Nephron progenitor cell (in vitro differentiated cells): ENCODE measurements at regions not wholly inside any gene's neighbourhood (a gene's known extent, or its start where the extent isn't known, plus 50 kb on each side); places are given as distances from the start of the nearest gene placed in this dataset.

Experiments
- DNase-seq: peaks from one replicate; pipeline ENCODE4 v3.0.0; 2021
- H3K27ac Mint-ChIP-seq: 2 replicates; pipeline ENCODE4 v1.8.0; 2021; ENCODE audit warnings: mild to moderate bottlenecking, moderate library complexity, mixed read lengths
- H3K27me3 Mint-ChIP-seq: 2 replicates; pipeline ENCODE4 v1.8.0; 2021; ENCODE audit warnings: mild to moderate bottlenecking, low read depth, mixed read lengths; ENCODE audit not compliant: poor library complexity
- H3K36me3 Mint-ChIP-seq: 2 replicates; pipeline ENCODE4 v1.8.0; 2021; ENCODE audit warnings: low read depth, mixed read lengths
- H3K4me1 Mint-ChIP-seq: 2 replicates; pipeline ENCODE4 v1.8.0; 2021; ENCODE audit warnings: mixed read lengths
- H3K4me3 Mint-ChIP-seq: 2 replicates; pipeline ENCODE4 v1.8.0; 2021; ENCODE audit warnings: mild to moderate bottlenecking, moderate library complexity, mixed read lengths
- H3K9me3 Mint-ChIP-seq: 2 replicates; pipeline ENCODE4 v1.8.0; 2021; ENCODE audit warnings: mild to moderate bottlenecking, moderate library complexity, mixed read lengths
- TF ChIP-seq, protein P1 (sequence below): fragments of 200-600 bp; sonication (generic); IDR thresholded peaks from 2 replicates; pipeline ENCODE4 v1.5.0; 2021; ENCODE audit warnings: antibody characterized with exemption

DNA sequence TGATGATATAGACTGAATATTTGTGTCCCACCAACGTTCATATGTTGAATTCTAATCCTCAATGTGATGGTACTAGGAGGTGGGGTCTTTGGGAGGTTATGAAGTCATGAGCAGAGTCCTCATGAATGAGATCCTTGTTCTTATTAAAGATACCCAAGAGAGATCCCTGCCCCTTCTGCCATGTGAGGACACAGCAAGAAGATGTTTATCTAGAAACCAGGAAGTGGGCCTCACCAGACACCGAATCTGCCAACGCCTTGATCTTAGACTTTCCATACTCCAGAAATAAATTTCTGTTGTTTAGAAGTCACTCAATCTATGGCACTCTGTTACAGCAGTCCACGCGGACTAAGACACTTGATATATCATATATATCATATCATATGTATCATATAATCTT is 67.7 kb upstream of the GCM1 start:
- H3K27me3 Mint-ChIP-seq: peaks cover 3% of the 10 kb centered on the region
- peaks cover 5% of the 10 kb centered on the region for H3K4me1 Mint-ChIP-seq
- no peak overlapping the region for H3K4me3 Mint-ChIP-seq
- H3K27ac Mint-ChIP-seq: no peak overlapping the region
- TF ChIP-seq, protein P1, sequence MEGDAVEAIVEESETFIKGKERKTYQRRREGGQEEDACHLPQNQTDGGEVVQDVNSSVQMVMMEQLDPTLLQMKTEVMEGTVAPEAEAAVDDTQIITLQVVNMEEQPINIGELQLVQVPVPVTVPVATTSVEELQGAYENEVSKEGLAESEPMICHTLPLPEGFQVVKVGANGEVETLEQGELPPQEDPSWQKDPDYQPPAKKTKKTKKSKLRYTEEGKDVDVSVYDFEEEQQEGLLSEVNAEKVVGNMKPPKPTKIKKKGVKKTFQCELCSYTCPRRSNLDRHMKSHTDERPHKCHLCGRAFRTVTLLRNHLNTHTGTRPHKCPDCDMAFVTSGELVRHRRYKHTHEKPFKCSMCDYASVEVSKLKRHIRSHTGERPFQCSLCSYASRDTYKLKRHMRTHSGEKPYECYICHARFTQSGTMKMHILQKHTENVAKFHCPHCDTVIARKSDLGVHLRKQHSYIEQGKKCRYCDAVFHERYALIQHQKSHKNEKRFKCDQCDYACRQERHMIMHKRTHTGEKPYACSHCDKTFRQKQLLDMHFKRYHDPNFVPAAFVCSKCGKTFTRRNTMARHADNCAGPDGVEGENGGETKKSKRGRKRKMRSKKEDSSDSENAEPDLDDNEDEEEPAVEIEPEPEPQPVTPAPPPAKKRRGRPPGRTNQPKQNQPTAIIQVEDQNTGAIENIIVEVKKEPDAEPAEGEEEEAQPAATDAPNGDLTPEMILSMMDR: no peak
- no peak for DNase-seq
- no peaks in the 10 kb centered on the region for H3K36me3 Mint-ChIP-seq
- H3K9me3 Mint-ChIP-seq: no peaks in the 10 kb centered on the region

DNA sequence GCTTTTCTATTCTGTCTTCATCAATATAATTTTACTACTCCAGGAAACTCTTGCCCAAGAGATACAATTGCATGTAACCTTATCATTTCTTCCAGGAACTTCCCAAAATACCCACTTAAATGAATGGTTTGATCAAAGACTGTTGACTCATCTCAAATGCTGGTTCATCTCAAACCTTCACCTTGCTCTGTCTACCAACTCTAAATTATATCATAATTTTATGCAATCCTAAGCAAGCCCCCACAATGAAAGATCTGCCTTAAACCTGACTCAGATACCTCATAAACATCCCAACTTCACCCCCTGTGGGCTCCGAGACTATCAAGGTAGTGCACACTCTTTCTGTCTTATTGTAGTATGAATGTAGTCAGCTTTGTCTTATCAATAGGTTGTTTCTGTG is 65.5 kb upstream of the GCM1 start:
- no peaks in the 10 kb centered on the region for H3K36me3 Mint-ChIP-seq
- no peak overlapping the region for H3K4me3 Mint-ChIP-seq
- peaks cover 6% of the 10 kb centered on the region for H3K27me3 Mint-ChIP-seq
- no peak overlapping the region for H3K27ac Mint-ChIP-seq
- H3K4me1 Mint-ChIP-seq: peaks cover 5% of the 10 kb centered on the region
- TF ChIP-seq, protein P1: no peak
- DNase-seq: no peak
- H3K9me3 Mint-ChIP-seq: no peaks in the 10 kb centered on the region

DNA sequence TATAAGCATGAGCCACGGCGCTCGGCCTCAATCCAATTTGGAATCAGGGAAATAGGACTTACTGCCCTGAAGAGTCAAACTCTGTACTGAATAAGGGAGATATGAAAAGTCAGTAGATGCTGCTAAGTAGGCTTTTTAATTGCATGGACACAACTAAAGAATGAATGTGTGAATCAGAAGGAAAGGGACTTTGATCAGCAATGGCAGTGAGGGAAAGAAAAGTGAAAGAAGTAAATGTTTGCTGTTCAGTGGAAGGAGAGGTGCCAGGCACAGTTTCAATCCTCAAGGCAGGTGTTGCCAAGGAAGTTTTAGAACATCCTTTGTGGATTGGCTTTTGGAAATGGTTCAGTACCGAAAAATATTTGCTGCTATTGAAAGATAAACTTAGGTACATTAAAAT is 62.2 kb upstream of the GCM1 start:
- Mint-ChIP-seq H3K27me3 (peaks cover 12% of the 10 kb centered on the region), H3K9me3 (no peaks in the 10 kb centered on the region), H3K4me1 (no peaks in the 10 kb centered on the region), H3K36me3 (no peaks in the 10 kb centered on the region), H3K27ac (no peak overlapping the region), H3K4me3 (no peak overlapping the region)
- DNase-seq: no peak
- TF ChIP-seq, protein P1: no peak

DNA sequence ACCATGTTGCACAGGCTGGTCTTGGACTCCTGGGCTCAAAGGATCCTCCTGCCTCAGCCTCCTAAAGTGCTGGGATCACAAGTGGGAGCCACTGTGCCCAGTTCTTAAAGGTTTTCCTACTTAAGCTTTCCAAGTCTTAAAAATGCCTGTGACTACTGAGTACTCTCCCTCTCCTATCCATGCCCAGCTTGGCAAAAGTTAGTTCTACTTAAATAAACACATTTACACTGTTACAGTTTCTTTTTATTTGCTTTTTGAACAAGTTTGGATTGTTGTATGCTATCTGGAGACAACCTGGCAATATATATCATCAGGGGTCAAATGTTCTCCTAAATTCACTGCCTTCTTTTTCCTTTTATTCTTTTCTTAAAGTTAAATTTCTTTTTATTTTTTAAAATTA is 61.0 kb upstream of the GCM1 start:
- peaks cover 19% of the 10 kb centered on the region for H3K27me3 Mint-ChIP-seq
- no peaks in the 10 kb centered on the region for H3K9me3 Mint-ChIP-seq
- no peak overlapping the region for H3K4me3 Mint-ChIP-seq
- no peaks in the 10 kb centered on the region for H3K4me1 Mint-ChIP-seq
- H3K36me3 Mint-ChIP-seq: no peaks in the 10 kb centered on the region
- H3K27ac Mint-ChIP-seq: no peak overlapping the region
- TF ChIP-seq, protein P1: no peak
- no peak for DNase-seq

DNA sequence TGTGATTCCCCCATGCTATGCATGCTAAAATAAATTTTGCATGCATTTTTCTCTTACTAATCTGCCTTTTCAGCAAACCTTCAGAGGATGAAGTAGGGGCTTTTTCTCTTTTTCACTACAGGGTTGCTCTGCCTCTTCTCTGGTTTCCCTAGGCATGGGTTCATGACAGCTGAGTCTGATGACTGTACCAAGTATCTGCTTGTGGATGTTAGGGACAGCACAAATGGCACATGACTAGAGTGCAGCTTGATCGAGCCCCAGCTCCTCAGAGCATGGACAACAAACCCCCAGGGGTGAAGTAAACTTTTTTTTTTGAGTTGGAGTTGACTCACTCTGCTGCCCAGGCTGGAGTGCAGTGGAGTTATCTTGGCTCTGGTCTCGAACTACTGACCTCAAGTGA is 57.1 kb upstream of the GCM1 start:
- no peaks in the 10 kb centered on the region for H3K36me3 Mint-ChIP-seq
- peak overlapping the region; percentile 17 for H3K27ac Mint-ChIP-seq
- H3K9me3 Mint-ChIP-seq: no peaks in the 10 kb centered on the region
- H3K4me1 Mint-ChIP-seq: no peaks in the 10 kb centered on the region
- TF ChIP-seq, protein P1: no peak
- no peak overlapping the region for H3K4me3 Mint-ChIP-seq
- no peak for DNase-seq
- peaks cover 18% of the 10 kb centered on the region for H3K27me3 Mint-ChIP-seq

DNA sequence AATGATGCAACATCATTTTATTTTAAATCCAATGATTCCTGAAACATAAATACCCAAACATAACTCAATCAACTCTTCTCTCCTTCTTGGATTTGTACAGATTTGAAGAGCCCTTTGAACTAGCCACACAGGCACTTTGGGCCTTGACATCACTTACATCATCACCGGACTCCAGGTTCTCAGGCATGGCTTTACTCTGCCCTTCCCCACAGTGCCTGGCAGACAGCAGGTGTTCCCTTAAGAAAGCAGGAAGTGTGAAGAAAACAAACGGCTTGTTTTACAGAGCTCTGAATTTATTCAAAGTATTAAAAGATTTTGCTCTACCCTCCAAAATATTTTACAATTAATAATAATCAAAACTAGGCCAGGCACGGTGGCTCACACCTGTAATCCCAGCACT is 54.8 kb upstream of the GCM1 start:
- DNase-seq: no peak
- Mint-ChIP-seq H3K27ac (no peak overlapping the region), H3K4me1 (no peaks in the 10 kb centered on the region), H3K36me3 (no peaks in the 10 kb centered on the region), H3K27me3 (peaks cover 19% of the 10 kb centered on the region), H3K9me3 (no peaks in the 10 kb centered on the region), H3K4me3 (no peak overlapping the region)
- TF ChIP-seq, protein P1: no peak
